GM23338 (cell line): ENCODE measurements at regions not wholly inside any gene's neighbourhood (a gene's known extent, or its start where the extent isn't known, plus 50 kb on each side); places are given as distances from the start of the nearest gene placed in this dataset.

Experiments used
- ATAC-seq: fragments of 200-7000 bp; cut with Tn5 transposase; 3 replicates; pipeline ENCODE4 v1.9.1; 2020
- DNase-seq: peaks from one replicate; pipeline ENCODE4 v3.0.0-alpha.2; 2015; ENCODE audit warnings: low spot score
- H2AFZ ChIP-seq: fragments of 200-600 bp; sonication (generic); 2 replicates; pipeline ENCODE4 v1.8.0; 2016; ENCODE audit warnings: antibody characterized with exemption, mild to moderate bottlenecking, moderate library complexity
- H3F3A ChIP-seq: fragments of 200-600 bp; sonication (generic); replicated peaks from 2 replicates; pipeline ENCODE4 v1.8.0; 2017; ENCODE audit warnings: antibody characterized with exemption, mixed run types, low read depth
- H3K27ac ChIP-seq: fragments of 200-600 bp; sonication (generic); 2 replicates; pipeline ENCODE4 v1.6.1; 2016; ENCODE audit warnings: low read depth
- H3K27me3 ChIP-seq: fragments of 200-600 bp; sonication (generic); 2 replicates; pipeline ENCODE4 v1.8.0; 2016; ENCODE audit warnings: mild to moderate bottlenecking, mixed run types, moderate library complexity; ENCODE audit not compliant: insufficient read depth
- H3K36me3 ChIP-seq: fragments of 200-600 bp; sonication (generic); 2 replicates; pipeline ENCODE4 v1.8.0; 2016; ENCODE audit warnings: mild to moderate bottlenecking; ENCODE audit not compliant: insufficient read depth
- H3K4me1 ChIP-seq: fragments of 200-600 bp; sonication (generic); 2 replicates; pipeline ENCODE4 v1.8.0; 2016; ENCODE audit warnings: mild to moderate bottlenecking, moderate library complexity; ENCODE audit not compliant: insufficient read depth
- H3K4me2 ChIP-seq: fragments of 200-600 bp; sonication (generic); 2 replicates; pipeline ENCODE4 v1.7.1; 2017; ENCODE audit warnings: mixed run types
- H3K4me3 ChIP-seq: fragments of 200-600 bp; sonication (generic); 2 replicates; pipeline ENCODE4 v1.6.1; 2016; ENCODE audit warnings: mixed run types
- H3K79me2 ChIP-seq: fragments of 200-600 bp; sonication (generic); replicated peaks from 2 replicates; pipeline ENCODE4 v1.8.0; 2017; ENCODE audit warnings: mild to moderate bottlenecking; ENCODE audit not compliant: insufficient read depth
- H3K9me2 ChIP-seq: fragments of 200-600 bp; sonication (generic); 2 replicates; pipeline ENCODE4 v1.8.0; 2017; ENCODE audit not compliant: insufficient read depth
- H4K20me1 ChIP-seq: fragments of 200-600 bp; sonication (generic); replicated peaks from 2 replicates; pipeline ENCODE4 v1.8.0; 2017; ENCODE audit warnings: mild to moderate bottlenecking; ENCODE audit not compliant: insufficient read depth
- H3K27ac Mint-ChIP-seq: 2 replicates; pipeline ENCODE4 v1.8.0; 2020; ENCODE audit warnings: inconsistent platforms, mild to moderate bottlenecking, moderate library complexity, mixed read lengths
- H3K27me3 Mint-ChIP-seq: 3 replicates; pipeline ENCODE4 v1.8.0; 2022; ENCODE audit warnings: low read depth, mild to moderate bottlenecking, moderate library complexity, mixed read lengths, inconsistent platforms; ENCODE audit not compliant: insufficient read depth, poor library complexity
- H3K36me3 Mint-ChIP-seq: 3 replicates; pipeline ENCODE4 v1.8.0; 2021; ENCODE audit warnings: low read depth, mild to moderate bottlenecking, inconsistent platforms, moderate library complexity, mixed read lengths
- H3K4me1 Mint-ChIP-seq: 3 replicates; pipeline ENCODE4 v1.8.0; 2020; ENCODE audit warnings: mild to moderate bottlenecking, inconsistent platforms, mixed read lengths
- H3K4me3 Mint-ChIP-seq: 3 replicates; pipeline ENCODE4 v1.8.0; 2021; ENCODE audit warnings: moderate library complexity, mild to moderate bottlenecking, inconsistent platforms, mixed read lengths
- H3K9me3 Mint-ChIP-seq: 3 replicates; pipeline ENCODE4 v1.8.0; 2020; ENCODE audit warnings: moderate library complexity, mild to moderate bottlenecking, inconsistent platforms, mixed read lengths
- CREB1 ChIP-seq: fragments of 250-450 bp; sonication (Bioruptor Pico); IDR thresholded peaks from 2 replicates; pipeline ENCODE4 v1.5.0; 2020; ENCODE audit warnings: low read depth, mild to moderate bottlenecking, moderate library complexity
- CTCF ChIP-seq, 2 experiments: fragments of 200-600 bp in 1 of 2; sonication (generic) in 1 of 2; conservative IDR thresholded peaks; 2 replicates each; pipeline versions ENCODE4 v1.5.1 to v1.6.1; 2016 to 2017; ENCODE audit warnings: antibody characterized with exemption in 2 of 2, low read depth in 2 of 2, mild to moderate bottlenecking in 2 of 2, moderate library complexity in 1 of 2
- EZH2phosphoT487 ChIP-seq: fragments of 200-600 bp; sonication (generic); IDR thresholded peaks from one replicate; pipeline ENCODE4 v1.8.1; 2018; ENCODE audit warnings: antibody characterized with exemption; ENCODE audit not compliant: unreplicated experiment
- NANOG ChIP-seq: IDR thresholded peaks from 2 replicates; pipeline ENCODE4 v1.6.1; 2016; ENCODE audit warnings: antibody characterized with exemption, borderline replicate concordance
- STAT1 ChIP-seq: IDR thresholded peaks from one replicate; pipeline ENCODE4 v1.6.1; 2016; ENCODE audit warnings: antibody characterized with exemption; ENCODE audit not compliant: unreplicated experiment
- ZNF331 ChIP-seq: fragments of 250-450 bp; sonication (Bioruptor Pico); IDR thresholded peaks from 2 replicates; pipeline ENCODE4 v1.5.0; 2020; ENCODE audit warnings: low read depth, mild to moderate bottlenecking, moderate library complexity
- TF ChIP-seq, protein P1 (sequence below): IDR thresholded peaks from one replicate; pipeline ENCODE4 v1.6.1; 2018; ENCODE audit warnings: antibody characterized with exemption; ENCODE audit not compliant: unreplicated experiment
- TF ChIP-seq, protein P2 (sequence below): IDR thresholded peaks from 2 replicates; pipeline ENCODE4 v1.6.1; 2016; ENCODE audit warnings: antibody characterized with exemption

DNA sequence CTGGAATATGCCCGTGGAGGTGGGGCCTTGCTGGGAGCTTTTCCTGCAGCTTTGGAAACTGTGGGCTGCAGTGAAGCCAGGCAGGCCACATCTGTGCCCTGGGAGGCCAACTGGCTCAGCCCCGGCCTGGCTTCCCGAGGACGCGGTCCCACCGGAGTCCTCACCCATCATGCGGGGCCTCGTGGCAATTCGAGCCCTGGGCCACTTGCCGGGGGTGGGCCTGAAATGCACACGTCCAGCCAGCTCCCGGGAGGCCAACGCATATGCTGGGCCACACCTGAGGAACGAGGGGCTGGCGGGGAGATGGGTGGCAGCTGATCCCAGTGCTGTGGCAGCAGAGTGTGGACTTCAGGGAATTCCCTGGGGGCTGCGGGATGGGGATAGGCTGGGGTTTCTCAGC lies 172.4 kb upstream of the GSE1 start:
- Histone ChIP-seq H3K4me3 (no peak overlapping the region), H3K27me3 (no peaks in the 10 kb centered on the region), H3K27ac (no peak overlapping the region), H3K4me2 (no peak overlapping the region), H3K79me2 (no peaks in the 10 kb centered on the region), H3K4me1 (peaks cover 24% of the 10 kb centered on the region), H3K9me2 (no peaks in the 10 kb centered on the region), H3F3A (peaks cover 17% of the 10 kb centered on the region), H3K36me3 (no peaks in the 10 kb centered on the region), H2AFZ (no peak overlapping the region), H4K20me1 (no peaks in the 10 kb centered on the region)
- no peak for TF ChIP-seq EZH2phosphoT487
- TF ChIP-seq, protein P1, sequence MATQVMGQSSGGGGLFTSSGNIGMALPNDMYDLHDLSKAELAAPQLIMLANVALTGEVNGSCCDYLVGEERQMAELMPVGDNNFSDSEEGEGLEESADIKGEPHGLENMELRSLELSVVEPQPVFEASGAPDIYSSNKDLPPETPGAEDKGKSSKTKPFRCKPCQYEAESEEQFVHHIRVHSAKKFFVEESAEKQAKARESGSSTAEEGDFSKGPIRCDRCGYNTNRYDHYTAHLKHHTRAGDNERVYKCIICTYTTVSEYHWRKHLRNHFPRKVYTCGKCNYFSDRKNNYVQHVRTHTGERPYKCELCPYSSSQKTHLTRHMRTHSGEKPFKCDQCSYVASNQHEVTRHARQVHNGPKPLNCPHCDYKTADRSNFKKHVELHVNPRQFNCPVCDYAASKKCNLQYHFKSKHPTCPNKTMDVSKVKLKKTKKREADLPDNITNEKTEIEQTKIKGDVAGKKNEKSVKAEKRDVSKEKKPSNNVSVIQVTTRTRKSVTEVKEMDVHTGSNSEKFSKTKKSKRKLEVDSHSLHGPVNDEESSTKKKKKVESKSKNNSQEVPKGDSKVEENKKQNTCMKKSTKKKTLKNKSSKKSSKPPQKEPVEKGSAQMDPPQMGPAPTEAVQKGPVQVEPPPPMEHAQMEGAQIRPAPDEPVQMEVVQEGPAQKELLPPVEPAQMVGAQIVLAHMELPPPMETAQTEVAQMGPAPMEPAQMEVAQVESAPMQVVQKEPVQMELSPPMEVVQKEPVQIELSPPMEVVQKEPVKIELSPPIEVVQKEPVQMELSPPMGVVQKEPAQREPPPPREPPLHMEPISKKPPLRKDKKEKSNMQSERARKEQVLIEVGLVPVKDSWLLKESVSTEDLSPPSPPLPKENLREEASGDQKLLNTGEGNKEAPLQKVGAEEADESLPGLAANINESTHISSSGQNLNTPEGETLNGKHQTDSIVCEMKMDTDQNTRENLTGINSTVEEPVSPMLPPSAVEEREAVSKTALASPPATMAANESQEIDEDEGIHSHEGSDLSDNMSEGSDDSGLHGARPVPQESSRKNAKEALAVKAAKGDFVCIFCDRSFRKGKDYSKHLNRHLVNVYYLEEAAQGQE = no peak
- no peak for TF ChIP-seq ZNF331 (CRISPR knock-in tag)
- TF ChIP-seq CREB1 (CRISPR knock-in tag) = no peak
- TF ChIP-seq, protein P2, sequence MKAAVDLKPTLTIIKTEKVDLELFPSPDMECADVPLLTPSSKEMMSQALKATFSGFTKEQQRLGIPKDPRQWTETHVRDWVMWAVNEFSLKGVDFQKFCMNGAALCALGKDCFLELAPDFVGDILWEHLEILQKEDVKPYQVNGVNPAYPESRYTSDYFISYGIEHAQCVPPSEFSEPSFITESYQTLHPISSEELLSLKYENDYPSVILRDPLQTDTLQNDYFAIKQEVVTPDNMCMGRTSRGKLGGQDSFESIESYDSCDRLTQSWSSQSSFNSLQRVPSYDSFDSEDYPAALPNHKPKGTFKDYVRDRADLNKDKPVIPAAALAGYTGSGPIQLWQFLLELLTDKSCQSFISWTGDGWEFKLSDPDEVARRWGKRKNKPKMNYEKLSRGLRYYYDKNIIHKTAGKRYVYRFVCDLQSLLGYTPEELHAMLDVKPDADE = no peak
- TF ChIP-seq NANOG = no peak
- no peak for TF ChIP-seq CTCF (conservative IDR thresholded peaks at IDR 0.05; ENCODE audit: low read depth in 2 of 2)
- no peak for TF ChIP-seq STAT1
- DNase-seq = no peak
- H3K4me3 Mint-ChIP-seq = no peak overlapping the region
- H3K27me3 Mint-ChIP-seq = peaks cover 34% of the 10 kb centered on the region
- H3K36me3 Mint-ChIP-seq = no peaks in the 10 kb centered on the region
- ATAC-seq = no peak
- no peaks in the 10 kb centered on the region for H3K9me3 Mint-ChIP-seq
- H3K27ac Mint-ChIP-seq = no peak overlapping the region
- H3K4me1 Mint-ChIP-seq = peaks cover 53% of the 10 kb centered on the region

DNA sequence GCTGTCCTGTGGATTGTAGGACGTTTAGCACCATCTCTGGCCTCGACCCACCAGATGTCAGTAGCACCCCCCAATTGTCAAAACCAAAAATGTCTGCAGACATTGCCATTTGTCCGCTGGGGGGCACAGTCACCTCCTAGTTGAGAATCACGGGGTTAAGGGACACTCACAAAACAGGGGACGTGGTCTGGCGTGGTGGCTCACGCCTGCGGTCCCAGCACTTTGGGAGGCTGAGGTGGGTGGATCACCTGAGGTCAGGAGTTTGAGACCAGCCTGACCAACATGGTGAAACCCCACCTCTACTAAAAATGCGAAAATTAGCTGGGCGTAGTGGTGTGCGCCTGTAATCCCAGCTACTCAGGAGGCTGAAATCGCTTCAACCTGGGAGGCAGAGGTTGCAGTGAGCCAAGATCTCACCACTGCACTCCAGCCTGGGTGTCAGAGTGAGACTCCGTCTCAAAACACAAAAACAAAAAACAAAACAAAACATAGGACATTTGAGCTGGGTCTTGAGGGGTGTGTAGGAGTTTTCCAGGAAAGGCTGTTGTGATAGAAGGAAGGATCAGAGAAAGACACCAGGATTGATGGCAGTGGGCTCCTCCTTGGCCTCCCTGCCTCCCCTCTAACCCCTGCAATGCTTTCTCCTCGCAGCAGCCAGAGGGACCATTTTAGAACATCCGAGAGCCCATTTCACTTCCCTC lies 171.8 kb upstream of the GSE1 start:
- ATAC-seq (no peak), DNase-seq (peak; percentile 53)
- no peaks in the 10 kb centered on the region for H3K36me3 ChIP-seq
- no peak overlapping the region for H3K27ac ChIP-seq
- H3K27me3 ChIP-seq = no peaks in the 10 kb centered on the region
- H3K9me3 Mint-ChIP-seq = no peaks in the 10 kb centered on the region
- no peak overlapping the region for H2AFZ ChIP-seq
- H3K4me2 ChIP-seq = no peak overlapping the region
- peaks cover 31% of the 10 kb centered on the region for H3K27me3 Mint-ChIP-seq
- TF ChIP-seq CTCF (conservative IDR thresholded peaks at IDR 0.05; ENCODE audit: low read depth in 2 of 2) (peak; percentile 26 to 67), CREB1 (CRISPR knock-in tag) (no peak)
- H3K9me2 ChIP-seq = no peaks in the 10 kb centered on the region
- H3K36me3 Mint-ChIP-seq = no peaks in the 10 kb centered on the region
- H3K4me3 ChIP-seq = no peak overlapping the region
- H3K27ac Mint-ChIP-seq = no peak overlapping the region
- peaks cover 13% of the 10 kb centered on the region for H3F3A ChIP-seq
- H3K4me3 Mint-ChIP-seq = no peak overlapping the region
- H3K79me2 ChIP-seq = no peaks in the 10 kb centered on the region
- H3K4me1 Mint-ChIP-seq = peaks cover 47% of the 10 kb centered on the region
- peaks cover 18% of the 10 kb centered on the region for H3K4me1 ChIP-seq
- no peaks in the 10 kb centered on the region for H4K20me1 ChIP-seq
